Fibroblast of skin of back (primary cell): ENCODE measurements at regions not wholly inside any gene's neighbourhood (a gene's known extent, or its start where the extent isn't known, plus 50 kb on each side); places are given as distances from the start of the nearest gene placed in this dataset.
"Not testable (repeated sequence)": the region's sequence is repeated elsewhere in the genome, so short reads cannot be mapped to it uniquely, and the experiment has no call there.

Source experiments
- DNase-seq: peaks from one replicate; pipeline ENCODE4 v3.0.0-alpha.2; 2013

GRCh38 chr9:42437057-42437759 lies 253.7 kb downstream of the SPATA31A6 start:
- DNase-seq, result not testable (repeated sequence)

- DNase-seq, result not testable (repeated sequence)
These were observed 259.2 kb downstream of the SPATA31A6 start for GRCh38 chr9:42442680-42443079.

GRCh38 chr9:42443414-42443813 lies 260.0 kb downstream of the SPATA31A6 start:
- DNase-seq, result not testable (repeated sequence)

- peak; percentile 59 for DNase-seq
These were observed 278.0 kb downstream of the SPATA31A6 start for GRCh38 chr9:42461436-42461835.

- DNase-seq, result not testable (repeated sequence)
These were observed 278.4 kb downstream of the SPATA31A6 start for GRCh38 chr9:42461863-42462262.

- DNase-seq, result peak; percentile 90
These were observed 280.5 kb downstream of the SPATA31A6 start for GRCh38 chr9:42463981-42464380.

- not testable (repeated sequence) for DNase-seq
These were observed 287.1 kb downstream of the SPATA31A6 start for GRCh38 chr9:42470577-42470976.

- DNase-seq, result not testable (repeated sequence)
These were observed 307.5 kb downstream of the SPATA31A6 start for GRCh38 chr9:42490989-42491388.

- DNase-seq, result not testable (repeated sequence)
These were observed 319.3 kb downstream of the SPATA31A6 start for GRCh38 chr9:42502620-42503264.

- not testable (repeated sequence) for DNase-seq
These were observed 324.7 kb downstream of the SPATA31A6 start for GRCh38 chr9:42508111-42508510.

- DNase-seq, result not testable (repeated sequence)
These were observed 330.1 kb downstream of the SPATA31A6 start for GRCh38 chr9:42513535-42513934.

- peak; percentile 81 for DNase-seq
These were observed 351.0 kb downstream of the SPATA31A6 start for GRCh38 chr9:42534325-42534983.

- peak; percentile 49 for DNase-seq
These were observed 351.5 kb downstream of the SPATA31A6 start for GRCh38 chr9:42534984-42535325.

GRCh38 chr9:42550789-42551357 lies 367.4 kb downstream of the SPATA31A6 start:
- not testable (repeated sequence) for DNase-seq

- not testable (repeated sequence) for DNase-seq
These were observed 385.1 kb downstream of the SPATA31A6 start for GRCh38 chr9:42568530-42568929.

GRCh38 chr9:42568942-42569556 lies 385.6 kb downstream of the SPATA31A6 start:
- DNase-seq, result not testable (repeated sequence)

- DNase-seq, result not testable (repeated sequence)
These were observed 394.4 kb downstream of the SPATA31A6 start for GRCh38 chr9:42577851-42578250.
